Tibial nerve (tissue), 4 donors: ENCODE measurements at regions not wholly inside any gene's neighbourhood (a gene's known extent, or its start where the extent isn't known, plus 50 kb on each side); places are given as distances from the start of the nearest gene placed in this dataset.

Experiments used
- DNase-seq, 2 donors: peaks; one replicate each; pipeline ENCODE4 v3.0.0-alpha.2; 2019; ENCODE audit warnings: low spot score in 2 of 2
- H3K27ac ChIP-seq, 4 donors: fragments of 200-600 bp; sonication (generic) in 3 of 4; one replicate each; pipeline ENCODE4 v1.5.1; 2017 to 2019; ENCODE audit warnings: mild to moderate bottlenecking in 1 of 4
- H3K27me3 ChIP-seq, 2 donors: fragments of 200-600 bp; sonication (generic) in 1 of 2; one replicate each; pipeline versions ENCODE4 v1.5.1 to v1.6.0; 2017 to 2019
- H3K36me3 ChIP-seq, 3 donors: fragments of 200-600 bp; sonication (generic); one replicate each; pipeline ENCODE4 v1.5.1; 2018 to 2019
- H3K4me1 ChIP-seq, 4 donors: fragments of 200-600 bp; sonication (generic) in 3 of 4; one replicate each; pipeline ENCODE4 v1.5.1; 2017 to 2019
- H3K4me3 ChIP-seq, 4 donors: fragments of 200-600 bp; sonication (generic) in 3 of 4; one replicate each; pipeline ENCODE4 v1.5.1; 2017 to 2019; ENCODE audit warnings: mild to moderate bottlenecking in 1 of 4, moderate library complexity in 1 of 4
- H3K9me3 ChIP-seq, 4 donors: fragments of 200-600 bp; sonication (generic) in 3 of 4; one replicate each; pipeline ENCODE4 v1.5.1; 2017 to 2019
- EP300 ChIP-seq, 2 donors: sonication (generic); formaldehyde crosslinking; IDR thresholded peaks; one replicate each; pipeline ENCODE4 v1.6.1; 2017; ENCODE audit warnings: antibody characterized with exemption in 2 of 2, mild to moderate bottlenecking in 1 of 2
- POLR2A ChIP-seq, 2 donors: fragments of 450-650 bp; IDR thresholded peaks; one replicate each; pipeline ENCODE4 v1.6.1; 2017; ENCODE audit warnings: antibody characterized with exemption in 2 of 2, mild to moderate bottlenecking in 2 of 2, moderate library complexity in 2 of 2
- WGBS, 2 donors: methylation state at CpG; one replicate each; pipeline ENCODE4 v1.1.5; 2018; 5-methylcytosine and 5-hydroxymethylcytosine counted together
- TF ChIP-seq, protein P1 (sequence below), 5 experiments: fragments of 200-600 bp in 3 of 5; fragments of 450-650 bp in 2 of 5; sonication (generic) in 3 of 5; IDR thresholded peaks; one replicate each; pipeline ENCODE4 v1.5.1; 2016 to 2019; ENCODE audit warnings: antibody characterized with exemption in 5 of 5, mild to moderate bottlenecking in 3 of 5, moderate library complexity in 2 of 5

DNA sequence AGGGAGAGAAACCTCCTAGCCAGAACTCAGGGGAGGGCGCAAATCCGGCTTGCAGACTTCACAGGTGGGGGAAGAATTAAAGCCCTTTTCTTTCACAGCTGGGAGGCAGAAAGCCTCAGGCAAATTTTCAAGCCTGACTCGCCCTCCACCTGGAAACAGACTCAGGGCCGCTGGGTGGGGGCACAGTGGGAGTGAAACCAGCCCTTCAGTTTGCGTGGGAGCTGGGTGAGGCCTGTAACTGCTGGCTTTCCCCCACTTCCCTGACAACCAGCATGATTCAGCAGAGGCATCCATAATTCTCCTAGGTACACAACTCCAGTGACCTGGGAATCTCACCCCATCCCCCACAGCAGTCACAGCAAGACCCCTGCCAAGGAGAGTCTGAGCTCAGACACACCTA lies 206.9 kb upstream of the INTU start:
- DNase-seq, result no peak
- Histone ChIP-seq H3K9me3 (no peaks in the 10 kb centered on the region), H3K36me3 (no peaks in the 10 kb centered on the region), H3K27ac (no peak overlapping the region), H3K4me3 (no peak overlapping the region), H3K4me1 (no peaks in the 10 kb centered on the region), H3K27me3 (no peaks in the 10 kb centered on the region)
- TF ChIP-seq, protein P1, sequence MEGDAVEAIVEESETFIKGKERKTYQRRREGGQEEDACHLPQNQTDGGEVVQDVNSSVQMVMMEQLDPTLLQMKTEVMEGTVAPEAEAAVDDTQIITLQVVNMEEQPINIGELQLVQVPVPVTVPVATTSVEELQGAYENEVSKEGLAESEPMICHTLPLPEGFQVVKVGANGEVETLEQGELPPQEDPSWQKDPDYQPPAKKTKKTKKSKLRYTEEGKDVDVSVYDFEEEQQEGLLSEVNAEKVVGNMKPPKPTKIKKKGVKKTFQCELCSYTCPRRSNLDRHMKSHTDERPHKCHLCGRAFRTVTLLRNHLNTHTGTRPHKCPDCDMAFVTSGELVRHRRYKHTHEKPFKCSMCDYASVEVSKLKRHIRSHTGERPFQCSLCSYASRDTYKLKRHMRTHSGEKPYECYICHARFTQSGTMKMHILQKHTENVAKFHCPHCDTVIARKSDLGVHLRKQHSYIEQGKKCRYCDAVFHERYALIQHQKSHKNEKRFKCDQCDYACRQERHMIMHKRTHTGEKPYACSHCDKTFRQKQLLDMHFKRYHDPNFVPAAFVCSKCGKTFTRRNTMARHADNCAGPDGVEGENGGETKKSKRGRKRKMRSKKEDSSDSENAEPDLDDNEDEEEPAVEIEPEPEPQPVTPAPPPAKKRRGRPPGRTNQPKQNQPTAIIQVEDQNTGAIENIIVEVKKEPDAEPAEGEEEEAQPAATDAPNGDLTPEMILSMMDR (IDR thresholded peaks at IDR 0.05), result no peak
- TF ChIP-seq POLR2A (IDR thresholded peaks at IDR 0.05) (no peak), EP300 (IDR thresholded peaks at IDR 0.05) (no peak)
- WGBS, 2 donors, result 72 to 79% methylated on average over 5 of the region's 5 CpGs

DNA sequence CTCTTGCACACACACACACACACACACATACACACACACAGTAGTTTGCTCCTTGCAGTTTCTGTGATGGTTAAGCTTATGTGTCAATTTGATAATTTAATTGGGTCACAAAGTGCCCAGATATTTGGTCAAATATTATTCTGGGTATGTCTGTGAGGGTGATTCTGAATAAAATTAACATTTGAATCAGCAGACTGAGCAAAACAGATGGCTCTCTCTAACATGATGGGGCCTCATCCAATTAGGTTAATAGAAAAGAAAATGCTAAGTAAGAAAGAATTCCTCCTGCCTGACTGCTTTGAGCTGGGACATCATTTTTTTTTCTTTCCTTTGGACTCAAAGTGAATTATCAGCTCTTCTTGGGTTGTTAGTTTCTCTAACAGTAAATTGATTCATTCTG lies 191.2 kb upstream of the INTU start:
- TF ChIP-seq POLR2A (IDR thresholded peaks at IDR 0.05) (no peak), EP300 (IDR thresholded peaks at IDR 0.05) (no peak)
- TF ChIP-seq, protein P1 (IDR thresholded peaks at IDR 0.05), result no peak
- Histone ChIP-seq H3K4me3 (no peak overlapping the region), H3K27me3 (no peaks in the 10 kb centered on the region), H3K4me1 (peaks cover 0 to 2% (median 0%) of the 10 kb centered on the region in 4 donors), H3K36me3 (no peaks in the 10 kb centered on the region), H3K27ac (no peak overlapping the region), H3K9me3 (no peaks in the 10 kb centered on the region)
- no peak for DNase-seq

DNA sequence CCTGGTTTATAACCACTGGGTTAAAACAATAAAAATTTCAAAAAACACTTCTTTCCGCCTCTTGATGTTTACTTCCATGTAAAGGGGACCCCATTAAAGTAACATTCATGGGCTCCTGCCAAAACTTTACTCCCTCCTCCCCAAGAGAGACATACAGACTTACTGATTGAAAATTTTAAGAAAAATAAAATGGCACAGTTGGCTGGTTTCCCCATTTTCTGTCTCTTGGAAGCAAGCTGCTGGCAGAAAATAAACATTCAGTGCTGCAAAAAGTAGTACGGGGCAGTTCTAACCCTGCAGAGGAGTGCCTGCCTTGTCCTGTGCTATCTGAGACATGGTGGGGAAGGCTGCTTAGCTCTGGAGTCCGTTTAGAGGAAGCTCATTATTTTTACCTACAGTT lies 187.3 kb upstream of the INTU start:
- Histone ChIP-seq H3K36me3 (no peaks in the 10 kb centered on the region), H3K9me3 (no peaks in the 10 kb centered on the region), H3K4me1 (peaks cover 0 to 3% (median 0%) of the 10 kb centered on the region in 4 donors), H3K4me3 (no peak overlapping the region), H3K27me3 (no peaks in the 10 kb centered on the region), H3K27ac (no peak overlapping the region)
- TF ChIP-seq, protein P1 (IDR thresholded peaks at IDR 0.05), result no peak
- TF ChIP-seq POLR2A (IDR thresholded peaks at IDR 0.05) (no peak), EP300 (IDR thresholded peaks at IDR 0.05) (no peak)
- no peak for DNase-seq
- WGBS, 2 donors, result 57 to 58% methylated on average over 3 of the region's 3 CpGs

DNA sequence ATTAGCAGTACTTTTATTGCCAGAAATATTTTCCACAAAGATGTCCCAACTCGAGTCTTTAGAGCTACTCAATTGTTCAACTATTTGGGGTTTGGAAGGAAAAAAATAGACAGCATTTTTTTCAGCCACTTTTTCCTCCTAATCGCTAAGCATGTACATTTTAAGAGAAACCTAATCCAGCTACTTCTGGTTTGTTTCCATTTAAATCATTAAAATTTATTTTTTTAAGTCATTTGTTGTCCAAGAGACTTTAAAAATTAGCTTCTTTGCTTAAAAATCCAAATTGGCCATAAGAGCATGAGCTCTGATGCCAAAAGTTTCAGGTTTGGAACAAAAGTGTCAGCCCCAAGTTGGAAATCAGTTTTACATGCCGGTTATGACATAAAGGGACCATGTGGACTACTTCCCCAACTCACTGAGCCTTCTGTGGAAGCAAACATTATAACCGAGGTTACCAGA lies 186.3 kb upstream of the INTU start:
- no peaks in the 10 kb centered on the region for H3K27me3 ChIP-seq
- no peak for TF ChIP-seq POLR2A (IDR thresholded peaks at IDR 0.05)
- TF ChIP-seq, protein P1 (IDR thresholded peaks at IDR 0.05), result no peak
- TF ChIP-seq EP300 (IDR thresholded peaks at IDR 0.05), result no peak
- H3K27ac ChIP-seq, result no peak overlapping the region
- no peaks in the 10 kb centered on the region for H3K9me3 ChIP-seq
- WGBS, 2 donors, result 43 to 46% methylated on average over 4 of the region's 4 CpGs
- no peak for DNase-seq
- H3K36me3 ChIP-seq, result no peaks in the 10 kb centered on the region
- H3K4me1 ChIP-seq, result peaks cover 0 to 3% (median 0%) of the 10 kb centered on the region in 4 donors
- no peak overlapping the region for H3K4me3 ChIP-seq

DNA sequence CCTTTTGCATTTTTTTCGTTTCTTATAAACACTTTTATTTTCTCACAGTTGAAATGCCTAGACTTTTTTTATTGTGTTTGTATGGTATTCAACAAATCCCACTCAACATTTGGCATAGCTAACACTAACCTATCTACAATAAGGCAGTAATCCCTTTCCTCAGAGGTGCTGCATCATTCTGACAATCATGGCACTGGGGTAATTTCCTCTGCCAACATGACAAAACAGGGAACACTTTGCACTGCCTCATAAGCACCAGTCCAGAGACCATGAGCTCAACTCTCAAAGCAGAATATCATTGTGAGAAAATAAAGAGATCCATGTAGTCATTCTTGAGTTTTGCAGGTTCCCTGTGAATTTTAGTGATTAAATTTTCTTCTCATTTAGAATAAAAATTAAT lies 183.8 kb upstream of the INTU start:
- Histone ChIP-seq H3K36me3 (no peaks in the 10 kb centered on the region), H3K27me3 (no peaks in the 10 kb centered on the region), H3K27ac (no peak overlapping the region), H3K9me3 (no peaks in the 10 kb centered on the region), H3K4me1 (peaks cover 0 to 3% (median 0%) of the 10 kb centered on the region in 4 donors), H3K4me3 (no peak overlapping the region)
- WGBS, 2 donors, result 53 to 64% methylated on average over 1 of the region's 1 CpG
- no peak for DNase-seq
- TF ChIP-seq POLR2A (IDR thresholded peaks at IDR 0.05), result no peak

DNA sequence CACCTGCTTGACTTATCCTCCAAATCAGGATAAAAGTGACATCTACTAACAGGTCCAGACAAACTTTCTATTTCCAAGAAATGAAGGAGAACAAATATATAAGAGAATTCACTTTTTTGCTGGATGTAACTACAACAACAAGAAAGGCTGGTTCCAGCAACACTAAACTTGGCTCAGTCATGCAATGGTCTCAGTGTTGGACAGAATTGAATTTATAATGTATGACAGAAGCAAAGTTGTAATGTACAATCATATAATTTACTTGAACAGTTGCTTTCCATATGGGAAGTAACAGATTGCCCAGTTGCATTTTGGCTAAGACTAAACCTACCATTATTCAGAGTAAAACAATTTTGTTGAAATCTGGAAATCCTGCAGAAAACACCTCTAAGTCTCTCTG lies 183.3 kb upstream of the INTU start:
- no peak for TF ChIP-seq EP300 (IDR thresholded peaks at IDR 0.05)
- TF ChIP-seq POLR2A (IDR thresholded peaks at IDR 0.05), result no peak
- TF ChIP-seq, protein P1 (IDR thresholded peaks at IDR 0.05), result no peak

More for the DNA sequence above, 183.3 kb upstream of the INTU start:
- Histone ChIP-seq H3K9me3 (no peaks in the 10 kb centered on the region), H3K27me3 (no peaks in the 10 kb centered on the region), H3K27ac (no peak overlapping the region), H3K4me3 (no peak overlapping the region), H3K4me1 (peaks cover 0 to 3% (median 0%) of the 10 kb centered on the region in 4 donors), H3K36me3 (no peaks in the 10 kb centered on the region)
- no peak for DNase-seq
